Endometrial microvascular endothelial cells (primary cell): ENCODE measurements at regions not wholly inside any gene's neighbourhood (a gene's known extent, or its start where the extent isn't known, plus 50 kb on each side); places are given as distances from the start of the nearest gene placed in this dataset.

Source experiments
- in situ Hi-C: cut with HindIII; loops from 2 replicates; pipeline ENCODE4 v1.10.0; 2017; ENCODE audit warnings: low sequenced_read_pairs, low pct_unique_long_range_greater_than_20kb; ENCODE audit errors: inconsistent ontology term

GRCh38 chrX:38975368-38975942 is 174.2 kb downstream of the MID1IP1 start:
- in situ Hi-C loops: no loop called here

GRCh38 chrX:38982370-38982769 is 181.1 kb downstream of the MID1IP1 start:
- in situ Hi-C loops: no loop called here

- in situ Hi-C loops: no loop called here
Measured at GRCh38 chrX:38982843-38983242, 181.6 kb downstream of the MID1IP1 start.

GRCh38 chrX:38985375-38985774 is 184.1 kb downstream of the MID1IP1 start:
- in situ Hi-C loops: no loop called here

- in situ Hi-C loops: no loop called here
Measured at GRCh38 chrX:38985945-38986344, 184.7 kb downstream of the MID1IP1 start.

- in situ Hi-C loops: no loop called here
Measured at GRCh38 chrX:38986586-38986985, 185.3 kb downstream of the MID1IP1 start.

- in situ Hi-C loops: no loop called here
Measured at GRCh38 chrX:38987198-38987651, 186.0 kb downstream of the MID1IP1 start.

- in situ Hi-C loops: no loop called here
Measured at GRCh38 chrX:38988301-38988700, 187.0 kb downstream of the MID1IP1 start.

- in situ Hi-C loops: no loop called here
Measured at GRCh38 chrX:38989076-38989475, 187.8 kb downstream of the MID1IP1 start.

- in situ Hi-C loops: no loop called here
Measured at GRCh38 chrX:38991656-38992440, 190.6 kb downstream of the MID1IP1 start.

- in situ Hi-C loops: no loop called here
Measured at GRCh38 chrX:38992441-38993096, 191.3 kb downstream of the MID1IP1 start.

- in situ Hi-C loops: no loop called here
Measured at GRCh38 chrX:38993500-38993899, 192.2 kb downstream of the MID1IP1 start.

GRCh38 chrX:38999099-38999498 is 197.8 kb downstream of the MID1IP1 start:
- in situ Hi-C loops: no loop called here

- in situ Hi-C loops: no loop called here
Measured at GRCh38 chrX:38999967-39000745, 198.9 kb downstream of the MID1IP1 start.

GRCh38 chrX:39000802-39001201 is 199.5 kb downstream of the MID1IP1 start:
- in situ Hi-C loops: no loop called here

GRCh38 chrX:39002466-39002865 is 201.2 kb downstream of the MID1IP1 start:
- in situ Hi-C loops: no loop called here

- in situ Hi-C loops: no loop called here
Measured at GRCh38 chrX:39008549-39008948, 207.3 kb downstream of the MID1IP1 start.

- in situ Hi-C loops: no loop called here
Measured at GRCh38 chrX:39011454-39012221, 210.4 kb downstream of the MID1IP1 start.
